SHP77 (cell line): ENCODE measurements at regions not wholly inside any gene's neighbourhood (a gene's known extent, or its start where the extent isn't known, plus 50 kb on each side); places are given as distances from the start of the nearest gene placed in this dataset.
"Not testable (repeated sequence)": the region's sequence is repeated elsewhere in the genome, so short reads cannot be mapped to it uniquely, and the experiment has no call there.

ENCODE experiments used
- DNase-seq, 2 experiments: peaks; one replicate each; lab custom pipeline; 2025; lab: John Stamatoyannopoulos, UW

DNA sequence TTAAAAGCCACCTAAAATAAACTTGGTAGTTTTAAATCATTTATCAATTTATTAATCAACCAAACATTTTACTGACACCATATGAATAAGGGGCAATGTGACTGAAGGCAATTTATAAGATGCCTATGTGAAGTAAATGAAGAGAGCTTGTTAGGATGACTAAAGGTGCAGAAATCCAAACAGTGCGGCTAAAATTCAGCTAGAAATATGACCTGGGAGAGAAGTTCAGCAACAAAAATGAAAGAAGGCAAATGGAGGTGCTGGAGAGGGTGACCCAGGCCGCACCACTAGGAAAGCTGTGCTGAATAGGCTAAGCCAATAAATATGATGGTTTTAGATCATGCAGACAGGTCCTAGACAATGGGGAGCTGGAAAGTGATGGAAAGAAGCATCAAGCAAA is 403.7 kb downstream of the BTG1 start:
- DNase-seq = no peak

DNA sequence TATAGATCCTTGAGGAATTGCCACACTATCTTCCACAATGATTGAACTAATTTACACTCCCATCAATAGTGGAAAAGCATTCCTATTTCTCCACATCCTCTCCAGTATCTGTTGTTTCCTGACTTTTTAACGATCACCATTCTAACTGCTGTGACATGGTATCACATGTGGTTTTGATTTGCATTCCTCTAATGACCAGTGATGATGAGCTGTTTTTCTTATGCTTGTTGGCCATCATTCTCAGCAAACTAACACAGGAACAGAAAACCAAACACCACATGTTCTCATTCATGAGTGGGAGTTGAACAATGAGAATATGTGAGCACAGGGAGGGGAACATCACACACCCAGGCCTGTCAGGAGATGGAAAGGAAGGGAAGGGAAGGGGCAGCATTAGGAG is 411.8 kb downstream of the BTG1 start:
- DNase-seq = not testable (repeated sequence)

DNA sequence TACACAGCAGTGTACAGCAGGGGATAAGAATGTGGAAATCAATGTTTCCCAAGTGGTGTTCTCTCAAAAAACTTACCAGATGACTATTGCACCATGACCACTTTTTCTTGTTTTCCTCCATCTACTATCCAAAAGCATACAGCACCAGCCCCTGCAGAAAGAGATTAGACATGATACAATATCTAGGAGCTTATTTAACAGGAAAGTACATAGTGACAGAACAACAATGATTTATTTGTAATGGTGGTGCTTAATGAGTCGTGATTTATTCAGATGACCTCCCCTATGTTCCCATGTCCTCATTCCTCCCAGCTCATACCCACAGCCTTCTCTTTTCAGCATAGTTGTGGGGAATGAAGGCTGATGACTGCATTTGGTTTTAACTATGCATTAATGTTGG is 413.6 kb downstream of the BTG1 start:
- DNase-seq = no peak

DNA sequence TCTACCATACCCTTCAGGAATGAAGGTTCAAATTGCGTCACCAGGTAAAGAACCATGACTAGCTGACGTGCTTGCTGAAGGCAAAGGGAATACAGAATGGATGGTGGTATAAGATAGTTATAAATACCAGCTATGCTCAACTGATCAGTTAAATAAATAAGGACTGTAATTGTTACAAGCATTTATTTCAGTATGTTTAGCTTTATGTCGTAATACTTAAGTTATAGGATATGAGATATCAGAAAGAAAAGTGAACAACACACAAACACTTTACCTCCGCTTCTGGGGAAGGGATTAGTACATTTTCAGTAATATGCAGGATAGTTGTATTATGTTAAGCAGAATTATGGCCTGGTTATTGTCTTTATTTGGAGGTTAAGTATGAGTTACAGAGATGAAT is 416.1 kb downstream of the BTG1 start:
- no peak for DNase-seq

DNA sequence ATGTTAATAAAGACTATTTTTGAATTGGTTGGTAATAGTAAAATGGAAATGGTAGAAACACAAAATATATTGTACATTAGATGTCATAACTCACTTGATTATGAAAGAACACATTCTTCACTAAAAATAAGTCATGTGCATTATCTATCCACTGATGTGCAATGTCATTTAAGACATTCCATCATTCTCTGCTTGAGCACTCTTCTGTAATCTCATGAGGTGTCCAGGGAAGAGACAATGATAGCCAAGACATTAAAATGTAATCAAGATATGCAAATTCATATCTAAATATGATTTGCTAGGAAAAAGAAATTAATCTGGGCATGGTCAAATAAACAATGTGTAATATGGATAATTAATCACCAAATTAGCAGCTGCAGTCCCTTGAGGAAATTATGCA is 422.5 kb downstream of the BTG1 start:
- DNase-seq = no peak

DNA sequence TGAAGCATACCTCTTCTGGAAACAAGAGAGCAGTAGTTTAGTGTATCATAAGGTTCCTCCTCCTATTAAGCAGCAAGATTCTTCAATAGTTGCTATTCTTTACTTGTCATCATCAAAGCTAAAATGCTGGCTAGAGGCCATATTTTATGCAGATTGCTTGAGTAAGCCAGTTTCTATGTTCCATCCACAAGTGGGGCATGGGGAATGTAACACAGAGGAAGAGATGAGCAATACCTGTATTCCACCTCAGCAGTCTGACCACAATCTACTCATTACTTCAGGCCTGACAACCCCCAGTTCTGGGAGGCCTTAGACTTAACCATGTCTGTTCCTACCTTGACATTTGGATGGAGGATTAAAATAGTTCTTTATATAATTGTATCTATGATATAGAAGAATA is 423.6 kb downstream of the BTG1 start:
- DNase-seq = no peak

DNA sequence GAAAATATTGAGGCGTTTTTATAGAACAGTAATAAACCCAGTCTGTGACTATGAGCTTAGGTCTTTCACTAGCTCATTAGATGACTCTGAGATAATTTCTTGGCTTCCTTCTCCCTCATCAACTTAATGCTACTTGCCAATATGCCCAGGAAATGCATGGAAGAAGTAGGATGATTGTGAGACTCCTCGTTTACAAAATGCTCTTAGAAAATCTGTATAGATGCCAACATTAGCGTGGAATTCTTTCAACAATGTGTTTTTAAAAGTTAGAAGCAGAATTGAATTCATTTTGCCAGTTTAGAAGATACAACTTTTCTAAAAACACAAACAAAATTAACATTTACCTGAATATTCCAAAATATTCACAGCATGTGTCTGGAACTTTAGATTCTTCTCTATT is 424.6 kb downstream of the BTG1 start:
- DNase-seq = no peak

DNA sequence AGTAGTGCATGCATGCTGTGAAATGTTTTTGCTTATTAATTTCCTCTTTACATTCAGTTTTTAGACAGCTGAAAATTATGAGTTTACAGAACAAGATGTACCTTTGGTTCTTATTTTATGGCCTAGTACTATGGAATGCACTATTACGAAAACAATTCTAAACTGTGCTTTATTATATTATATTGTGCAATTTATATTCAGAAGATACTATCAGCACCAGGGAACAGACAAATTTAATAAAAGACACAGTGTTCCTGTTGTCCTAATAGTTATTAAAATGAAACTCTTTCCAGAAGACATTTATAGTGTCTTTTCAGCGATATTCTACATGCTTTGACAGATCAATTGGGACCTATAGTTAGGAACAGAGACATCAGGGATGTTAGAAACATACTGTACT is 427.3 kb downstream of the BTG1 start:
- DNase-seq = no peak

DNA sequence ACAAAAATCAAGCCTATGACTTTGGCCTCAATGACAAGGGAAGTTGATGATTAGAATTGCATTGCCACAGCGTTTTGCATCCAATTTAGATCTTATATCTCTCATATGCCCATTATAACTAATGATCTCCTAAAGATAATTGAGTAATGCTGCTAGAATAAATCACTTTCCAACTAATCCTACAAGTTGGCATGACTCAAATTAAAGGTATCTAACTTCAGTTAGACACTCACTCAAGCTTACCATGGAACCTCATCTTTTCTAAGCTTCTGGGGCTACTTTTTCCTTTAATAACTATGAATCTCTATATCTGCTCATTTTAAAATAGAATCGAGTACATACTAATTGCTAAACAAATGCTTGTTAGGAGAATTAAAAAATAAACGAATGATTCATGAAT is 427.8 kb downstream of the BTG1 start:
- no peak for DNase-seq

DNA sequence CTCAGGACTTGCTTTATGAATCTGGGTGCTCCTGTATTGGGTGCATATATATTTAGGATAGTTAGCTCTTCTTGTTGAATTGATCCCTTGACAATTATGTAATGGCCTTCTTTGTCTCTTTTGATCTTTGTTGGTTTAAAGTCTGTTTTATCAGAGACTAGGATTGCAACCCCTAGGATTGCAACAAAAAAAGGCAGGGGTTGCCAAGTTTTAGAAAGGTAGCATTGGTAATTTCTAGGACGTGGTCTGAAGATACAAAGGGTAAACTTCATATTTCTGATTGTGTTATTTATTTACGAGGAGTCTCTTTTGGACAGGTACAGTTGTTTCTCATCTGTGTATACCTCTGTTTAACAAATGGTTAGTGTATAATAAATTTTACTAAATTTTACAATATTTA is 433.7 kb downstream of the BTG1 start:
- not testable (repeated sequence) for DNase-seq

DNA sequence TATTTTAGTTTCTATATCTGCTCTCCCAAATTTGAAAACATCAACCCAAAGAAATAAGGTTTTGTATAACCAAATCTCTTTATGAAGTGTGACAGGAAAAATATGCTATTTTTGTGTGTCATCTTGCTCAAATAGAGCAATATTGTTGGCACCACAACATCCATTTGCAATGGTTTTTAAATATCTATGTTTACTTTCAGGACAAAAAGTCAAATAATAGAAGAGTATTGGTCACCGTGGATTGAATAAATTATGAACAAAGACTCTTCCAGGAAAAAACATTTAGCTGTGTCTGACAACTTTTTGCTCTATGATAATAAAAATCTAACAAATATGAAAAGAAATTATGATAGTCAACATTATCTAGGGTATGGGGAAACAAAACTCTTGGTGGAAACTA is 439.2 kb downstream of the BTG1 start:
- no peak for DNase-seq

DNA sequence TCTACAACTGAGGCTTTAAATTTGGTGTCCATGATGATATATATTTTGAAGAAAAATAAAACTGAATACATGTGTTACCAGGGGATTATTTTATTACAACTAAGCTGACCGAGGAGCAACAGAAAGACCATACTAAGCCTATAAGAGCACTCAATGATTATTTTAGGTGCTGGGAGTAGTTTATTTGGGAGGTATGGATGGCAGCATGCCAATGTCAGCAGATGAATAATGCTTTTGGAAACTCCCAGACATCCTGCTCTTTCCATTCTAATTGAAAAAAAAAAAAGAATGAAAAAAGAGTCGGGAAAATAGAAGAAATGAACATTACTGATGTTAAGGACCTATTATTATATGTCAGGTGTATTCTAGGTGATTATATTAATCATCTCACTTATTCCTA is 441.2 kb downstream of the BTG1 start:
- DNase-seq = peak; percentile 17 to 39

DNA sequence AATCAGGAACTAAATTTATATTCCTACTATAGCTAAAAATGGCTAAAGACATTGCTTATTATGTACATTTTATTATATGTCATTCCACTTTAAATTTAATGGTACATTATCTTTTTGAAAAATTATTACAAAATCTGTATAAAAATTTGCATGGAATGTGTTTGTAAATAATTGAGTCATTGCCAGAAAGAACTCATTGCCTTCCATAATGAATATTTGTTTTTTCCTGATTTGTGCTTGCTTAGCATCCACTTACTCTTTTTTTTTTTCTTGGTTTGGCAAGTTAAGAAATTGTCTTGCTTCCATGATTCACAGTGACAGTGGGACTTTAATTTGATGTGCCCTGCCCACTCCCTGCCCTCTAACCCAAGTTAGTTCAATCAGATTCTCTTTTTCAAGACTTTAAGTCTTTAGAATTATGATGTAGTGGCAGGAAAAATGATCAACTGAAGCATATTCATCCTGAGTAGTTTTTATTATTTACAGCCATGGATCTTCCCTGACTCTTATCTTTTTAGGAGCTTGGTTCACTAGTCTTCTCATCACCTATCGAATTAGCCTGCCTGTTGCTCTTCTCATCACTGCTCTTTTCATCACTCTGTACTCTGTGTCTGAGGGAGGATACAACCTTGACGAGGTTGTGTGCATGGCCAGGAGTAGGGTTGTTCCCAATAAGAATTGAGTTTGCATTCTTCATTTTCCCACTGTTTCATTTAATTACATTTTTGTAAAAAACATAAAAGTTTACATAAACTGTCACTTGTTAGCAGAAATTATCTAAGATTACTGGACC is 442.0 kb downstream of the BTG1 start:
- no peak for DNase-seq

DNA sequence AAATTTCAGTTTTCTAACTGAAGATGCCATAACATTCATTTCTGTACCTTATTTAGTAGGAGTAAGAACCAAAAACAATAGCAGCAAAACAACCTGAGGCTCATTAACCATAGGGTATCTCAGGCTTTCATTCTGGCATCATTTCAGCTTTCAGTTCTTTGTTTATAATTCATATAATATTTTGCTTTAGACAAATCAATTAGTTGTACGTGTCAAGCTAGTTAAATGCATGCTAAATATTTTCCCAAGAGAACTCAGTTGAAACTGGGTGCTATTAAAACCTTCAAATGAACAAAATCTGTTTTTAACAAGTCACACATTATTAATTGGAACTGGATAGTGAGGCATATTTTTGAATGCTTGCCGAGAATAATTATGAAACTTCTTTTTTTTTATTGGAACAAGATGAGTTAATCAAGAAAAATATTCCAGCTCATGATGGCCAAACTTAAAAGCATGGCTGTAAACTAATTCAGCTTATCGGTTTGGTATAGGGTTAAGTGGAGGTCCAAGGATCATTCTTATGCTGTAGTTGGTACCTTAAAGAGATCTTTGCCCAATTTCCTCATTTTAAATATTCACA is 442.7 kb downstream of the BTG1 start:
- no peak for DNase-seq

DNA sequence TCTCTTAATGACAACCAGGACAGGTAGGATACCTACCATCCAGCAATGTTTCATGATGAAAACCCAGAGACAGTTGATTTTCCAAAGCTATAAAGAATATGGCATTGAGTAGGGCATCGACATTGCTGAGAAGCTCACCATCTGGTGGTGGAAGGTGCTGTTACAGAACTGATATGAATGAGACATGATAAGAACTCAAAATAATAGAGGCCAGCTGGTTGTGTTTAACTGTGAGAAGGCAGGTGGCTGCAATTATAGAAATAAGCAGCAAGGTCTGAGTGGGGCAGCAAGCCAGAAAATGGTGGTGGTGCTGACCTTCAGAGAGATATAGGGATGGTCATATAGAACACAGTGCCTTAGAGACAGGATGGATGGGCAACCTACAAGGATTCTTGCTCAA is 449.7 kb downstream of the BTG1 start:
- peak; percentile 10 to 22 for DNase-seq

DNA sequence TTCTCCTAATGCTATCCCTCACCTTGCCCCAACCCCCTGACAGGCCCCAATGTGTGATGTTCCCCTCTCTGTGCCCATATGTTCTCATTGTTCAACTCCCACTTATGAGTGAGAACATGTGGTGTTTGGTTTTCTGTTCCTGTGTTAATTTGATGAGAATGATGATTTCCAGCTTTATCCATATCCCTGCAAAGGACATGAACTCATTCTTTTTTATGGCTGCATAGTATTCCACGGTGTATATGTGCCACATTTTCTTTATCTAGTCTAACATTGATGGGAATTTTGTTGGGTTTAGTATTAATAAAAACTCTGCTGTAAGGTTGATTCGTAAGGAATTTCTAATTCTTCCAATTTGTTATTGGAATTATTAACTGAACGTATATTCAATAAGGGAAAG is 450.2 kb downstream of the BTG1 start:
- not testable (repeated sequence) for DNase-seq

DNA sequence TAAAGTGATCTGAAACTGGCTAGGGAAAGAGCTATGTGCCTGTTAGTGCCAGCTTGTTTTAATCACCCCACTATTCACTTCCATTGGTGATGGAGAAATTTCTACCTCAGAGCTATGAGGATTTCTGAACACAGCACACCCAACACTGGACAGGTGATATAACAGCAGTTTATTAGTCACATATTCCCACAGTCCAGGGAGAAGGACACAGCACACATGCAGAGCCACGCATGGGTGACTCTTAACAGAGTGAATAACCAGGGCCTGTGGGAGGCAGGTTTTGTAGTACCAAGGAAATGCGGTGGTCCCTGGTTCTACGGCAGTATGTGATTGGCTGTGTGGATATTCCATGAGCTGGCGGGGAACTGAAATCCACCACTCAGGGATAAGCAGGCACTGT is 455.1 kb downstream of the BTG1 start:
- no peak for DNase-seq

DNA sequence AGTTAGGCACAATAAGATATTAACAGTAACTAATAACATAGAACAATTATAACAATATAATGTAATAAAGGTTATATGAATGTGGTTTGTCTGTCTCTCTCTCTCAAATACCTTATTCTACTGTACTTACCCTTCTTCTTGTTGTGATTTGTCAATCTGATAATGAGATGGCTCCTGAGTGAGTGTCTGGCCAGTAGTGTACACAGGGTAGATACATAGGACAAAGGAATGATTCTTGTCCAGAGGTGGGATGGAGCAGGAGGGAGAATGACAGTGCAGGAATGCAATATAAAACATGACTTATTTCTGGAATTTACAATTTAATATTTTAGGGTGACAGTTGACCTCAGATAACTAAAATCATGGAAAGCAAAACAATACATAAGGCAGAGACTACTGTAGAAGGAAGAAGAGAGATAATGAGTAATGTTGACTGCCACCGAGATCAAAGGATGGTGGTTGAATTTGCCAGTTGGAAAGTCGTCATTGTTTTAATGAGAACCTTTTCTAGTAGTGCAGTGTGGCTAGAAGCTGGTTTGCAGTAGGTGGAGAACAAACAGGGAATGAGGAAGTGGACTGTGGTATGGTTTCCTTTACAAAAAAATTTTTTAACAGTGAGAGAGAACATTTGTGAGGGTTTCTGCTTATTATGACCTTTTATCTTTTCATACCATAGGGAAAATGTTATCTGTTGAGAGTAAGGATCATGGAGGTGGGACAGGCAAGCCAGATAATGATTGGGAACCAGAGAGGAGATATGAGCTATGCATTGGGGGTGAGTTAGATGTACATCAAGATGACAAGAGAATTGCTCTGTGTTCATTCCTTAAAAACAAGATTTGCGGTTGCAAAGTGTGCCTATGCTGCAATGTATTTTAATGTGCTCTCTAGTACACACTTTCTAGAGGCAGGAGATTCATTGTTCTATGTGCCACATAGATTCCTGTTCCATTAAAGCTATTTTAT is 458.3 kb downstream of the BTG1 start:
- no peak for DNase-seq

DNA sequence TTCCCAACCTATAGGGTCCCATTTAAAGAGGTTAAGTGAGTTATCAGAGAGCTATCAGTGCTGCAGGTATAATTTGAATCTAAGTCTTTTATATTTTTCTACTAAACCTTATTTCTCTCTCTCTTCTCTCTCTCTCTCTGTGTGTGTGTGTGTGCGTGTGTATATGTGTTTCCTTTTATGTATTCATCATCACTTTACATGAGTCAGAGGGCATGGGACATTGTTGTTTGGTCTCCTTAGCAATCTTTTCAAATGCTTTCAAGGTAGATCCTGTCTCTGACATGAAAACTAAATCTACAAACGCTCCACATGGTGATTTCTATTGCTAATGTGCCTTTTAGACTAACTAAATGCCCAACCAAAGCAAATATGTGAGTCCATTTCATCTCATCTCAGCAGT is 459.7 kb downstream of the BTG1 start:
- DNase-seq = no peak

DNA sequence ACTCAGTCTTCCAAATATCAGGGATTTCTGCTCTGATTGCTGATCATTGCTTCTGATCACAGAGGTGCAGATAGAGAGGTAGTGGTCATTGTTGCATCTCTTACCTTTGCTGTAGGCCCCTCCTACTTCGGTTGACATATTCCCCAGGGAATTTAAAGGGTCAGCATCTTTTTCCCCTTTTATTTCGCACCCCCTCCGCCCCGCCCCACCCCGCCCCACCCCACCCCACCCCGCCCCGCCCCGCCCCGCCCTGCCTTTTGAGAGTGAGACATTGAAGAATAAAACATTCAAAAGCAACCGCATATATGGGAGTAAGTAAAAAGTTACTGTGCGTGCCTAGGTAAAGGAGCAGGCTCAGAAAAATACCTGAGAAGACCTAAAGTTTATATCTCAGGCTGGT is 463.9 kb downstream of the BTG1 start:
- DNase-seq = no peak

DNA sequence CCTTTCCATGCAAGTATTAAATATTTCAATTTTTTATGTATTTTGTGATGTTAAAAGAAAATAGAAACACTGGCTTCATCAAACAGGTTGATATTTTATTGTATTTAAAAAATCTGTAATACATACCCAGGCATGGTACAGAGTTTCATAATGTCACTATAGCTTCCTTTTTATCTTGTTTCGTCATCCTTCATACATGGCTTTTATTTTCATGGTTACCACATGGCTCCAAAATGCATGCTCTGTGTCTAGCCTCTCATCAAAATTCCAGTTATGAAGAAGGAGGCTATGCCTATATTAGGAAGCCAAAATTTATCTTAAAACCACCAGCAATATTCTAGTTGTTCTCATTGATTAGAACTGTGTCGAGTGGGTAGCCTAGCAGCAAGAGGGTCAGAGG is 464.8 kb downstream of the BTG1 start:
- DNase-seq = no peak

DNA sequence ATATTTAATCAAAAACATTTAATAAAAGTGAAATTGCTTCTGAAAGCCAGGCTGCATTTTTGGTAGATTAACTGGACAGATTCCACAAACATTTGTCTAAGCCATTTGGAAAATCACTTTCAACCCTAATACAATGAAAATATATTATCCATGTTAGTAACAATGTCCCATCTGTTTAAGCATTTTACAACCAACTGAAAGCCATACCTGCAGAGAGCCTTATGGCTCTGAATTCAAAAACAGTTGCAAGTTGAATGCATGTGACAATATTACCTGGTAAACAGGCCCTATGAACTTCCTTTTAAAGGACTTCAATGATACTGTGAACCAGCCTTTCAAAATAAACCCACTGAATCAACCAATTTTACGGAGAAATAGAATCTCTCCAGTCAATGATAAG is 468.1 kb downstream of the BTG1 start:
- DNase-seq = no peak

DNA sequence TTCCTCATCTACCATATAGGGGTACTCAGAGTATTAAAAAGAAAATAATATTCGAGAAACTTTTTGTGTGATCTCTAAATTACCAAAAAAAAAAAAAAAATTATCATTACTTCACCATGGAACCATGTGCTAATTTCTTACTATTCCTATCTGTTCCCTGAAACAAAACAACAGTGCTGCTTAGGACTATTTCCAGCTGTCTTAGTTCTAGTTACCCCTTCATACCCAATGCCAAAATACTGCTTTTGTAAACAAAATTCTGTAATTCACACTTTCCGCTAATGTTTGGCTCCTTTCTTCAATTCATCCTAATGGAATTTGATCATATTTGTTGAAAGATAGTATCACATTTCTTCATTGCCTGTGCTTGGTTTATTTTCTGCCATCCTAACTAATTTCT is 470.2 kb downstream of the BTG1 start:
- DNase-seq = no peak
